HL-60 (cell line): ENCODE measurements at regions not wholly inside any gene's neighbourhood (a gene's known extent, or its start where the extent isn't known, plus 50 kb on each side); places are given as distances from the start of the nearest gene placed in this dataset.

Source experiments
- DNase-seq, 2 experiments: peaks; one replicate each; pipeline ENCODE4 v3.0.0-alpha.2; 2010 to 2020; ENCODE audit warnings: low read depth in 1 of 2, low spot score in 1 of 2
- H3K27ac ChIP-seq: fragments of 250-450 bp; sonication (Bioruptor Pico); replicated peaks from 2 replicates; pipeline ENCODE4 v1.5.1; 2020; ENCODE audit warnings: mild to moderate bottlenecking, moderate library complexity
- H3K27me3 ChIP-seq: fragments of 250-450 bp; sonication (Bioruptor Pico); 2 replicates; pipeline ENCODE4 v1.5.1; 2021; ENCODE audit warnings: mild to moderate bottlenecking, moderate library complexity; ENCODE audit not compliant: insufficient read depth, poor library complexity, severe bottlenecking
- H3K4me3 ChIP-seq: replicated peaks from 2 replicates; pipeline ENCODE4 v1.5.1; 2011; ENCODE audit warnings: mild to moderate bottlenecking, control low read depth, low read length; ENCODE audit not compliant: insufficient read depth
- GABPA ChIP-seq: IDR thresholded peaks from 2 replicates; pipeline ENCODE4 v1.6.1; 2012; ENCODE audit warnings: low read depth
- POLR2AphosphoS5 ChIP-seq: IDR thresholded peaks from 2 replicates; pipeline ENCODE4 v1.6.1; 2012; ENCODE audit warnings: low read depth
- SPI1 ChIP-seq: IDR thresholded peaks from 2 replicates; pipeline ENCODE4 v1.6.1; 2012; ENCODE audit warnings: low read depth, mild to moderate bottlenecking, borderline replicate concordance
- TF ChIP-seq, protein P1 (sequence below): IDR thresholded peaks from 2 replicates; pipeline ENCODE4 v1.6.1; 2012; ENCODE audit warnings: low read depth; ENCODE audit not compliant: insufficient replicate concordance
- TF ChIP-seq, protein P2 (sequence below): IDR thresholded peaks from one replicate; pipeline ENCODE4 v1.5.1; 2011; ENCODE audit warnings: low read length, control low read depth, inconsistent platforms; ENCODE audit not compliant: insufficient read depth

GRCh38 chr15:39061952-39062464 lies 497.4 kb upstream of the RASGRP1 start:
- H3K4me3 ChIP-seq: no peak overlapping the region
- no peak for DNase-seq
- no peak for TF ChIP-seq GABPA
- peaks cover 2% of the 10 kb centered on the region for H3K27me3 ChIP-seq
- H3K27ac ChIP-seq: no peak overlapping the region

DNA sequence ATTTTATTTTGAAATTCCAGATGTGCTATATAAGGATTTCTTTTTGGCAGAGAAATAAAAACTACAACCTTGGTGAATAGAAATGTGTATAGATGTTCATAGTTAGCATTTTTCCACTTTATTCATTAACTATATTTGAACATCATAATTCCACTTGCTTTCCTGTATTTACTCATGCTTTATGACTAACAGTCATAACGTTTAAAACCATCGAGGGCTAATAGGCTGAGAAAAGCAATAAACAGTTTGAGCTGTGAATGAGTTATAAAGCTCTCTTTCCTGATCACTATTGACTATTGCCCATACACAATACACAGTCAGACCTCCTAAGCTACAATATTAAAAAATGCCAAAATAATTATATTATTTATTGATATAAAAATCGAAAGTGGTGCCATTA lies 502.1 kb upstream of the RASGRP1 start:
- H3K4me3 ChIP-seq: no peak overlapping the region
- TF ChIP-seq, protein P1, sequence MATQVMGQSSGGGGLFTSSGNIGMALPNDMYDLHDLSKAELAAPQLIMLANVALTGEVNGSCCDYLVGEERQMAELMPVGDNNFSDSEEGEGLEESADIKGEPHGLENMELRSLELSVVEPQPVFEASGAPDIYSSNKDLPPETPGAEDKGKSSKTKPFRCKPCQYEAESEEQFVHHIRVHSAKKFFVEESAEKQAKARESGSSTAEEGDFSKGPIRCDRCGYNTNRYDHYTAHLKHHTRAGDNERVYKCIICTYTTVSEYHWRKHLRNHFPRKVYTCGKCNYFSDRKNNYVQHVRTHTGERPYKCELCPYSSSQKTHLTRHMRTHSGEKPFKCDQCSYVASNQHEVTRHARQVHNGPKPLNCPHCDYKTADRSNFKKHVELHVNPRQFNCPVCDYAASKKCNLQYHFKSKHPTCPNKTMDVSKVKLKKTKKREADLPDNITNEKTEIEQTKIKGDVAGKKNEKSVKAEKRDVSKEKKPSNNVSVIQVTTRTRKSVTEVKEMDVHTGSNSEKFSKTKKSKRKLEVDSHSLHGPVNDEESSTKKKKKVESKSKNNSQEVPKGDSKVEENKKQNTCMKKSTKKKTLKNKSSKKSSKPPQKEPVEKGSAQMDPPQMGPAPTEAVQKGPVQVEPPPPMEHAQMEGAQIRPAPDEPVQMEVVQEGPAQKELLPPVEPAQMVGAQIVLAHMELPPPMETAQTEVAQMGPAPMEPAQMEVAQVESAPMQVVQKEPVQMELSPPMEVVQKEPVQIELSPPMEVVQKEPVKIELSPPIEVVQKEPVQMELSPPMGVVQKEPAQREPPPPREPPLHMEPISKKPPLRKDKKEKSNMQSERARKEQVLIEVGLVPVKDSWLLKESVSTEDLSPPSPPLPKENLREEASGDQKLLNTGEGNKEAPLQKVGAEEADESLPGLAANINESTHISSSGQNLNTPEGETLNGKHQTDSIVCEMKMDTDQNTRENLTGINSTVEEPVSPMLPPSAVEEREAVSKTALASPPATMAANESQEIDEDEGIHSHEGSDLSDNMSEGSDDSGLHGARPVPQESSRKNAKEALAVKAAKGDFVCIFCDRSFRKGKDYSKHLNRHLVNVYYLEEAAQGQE: no peak
- TF ChIP-seq, protein P2, sequence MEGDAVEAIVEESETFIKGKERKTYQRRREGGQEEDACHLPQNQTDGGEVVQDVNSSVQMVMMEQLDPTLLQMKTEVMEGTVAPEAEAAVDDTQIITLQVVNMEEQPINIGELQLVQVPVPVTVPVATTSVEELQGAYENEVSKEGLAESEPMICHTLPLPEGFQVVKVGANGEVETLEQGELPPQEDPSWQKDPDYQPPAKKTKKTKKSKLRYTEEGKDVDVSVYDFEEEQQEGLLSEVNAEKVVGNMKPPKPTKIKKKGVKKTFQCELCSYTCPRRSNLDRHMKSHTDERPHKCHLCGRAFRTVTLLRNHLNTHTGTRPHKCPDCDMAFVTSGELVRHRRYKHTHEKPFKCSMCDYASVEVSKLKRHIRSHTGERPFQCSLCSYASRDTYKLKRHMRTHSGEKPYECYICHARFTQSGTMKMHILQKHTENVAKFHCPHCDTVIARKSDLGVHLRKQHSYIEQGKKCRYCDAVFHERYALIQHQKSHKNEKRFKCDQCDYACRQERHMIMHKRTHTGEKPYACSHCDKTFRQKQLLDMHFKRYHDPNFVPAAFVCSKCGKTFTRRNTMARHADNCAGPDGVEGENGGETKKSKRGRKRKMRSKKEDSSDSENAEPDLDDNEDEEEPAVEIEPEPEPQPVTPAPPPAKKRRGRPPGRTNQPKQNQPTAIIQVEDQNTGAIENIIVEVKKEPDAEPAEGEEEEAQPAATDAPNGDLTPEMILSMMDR: no peak
- no peak for TF ChIP-seq POLR2AphosphoS5
- no peak for TF ChIP-seq GABPA
- no peak for TF ChIP-seq SPI1
- no peak overlapping the region for H3K27ac ChIP-seq
- peaks cover 2% of the 10 kb centered on the region for H3K27me3 ChIP-seq
- no peak for DNase-seq

GRCh38 chr15:39074341-39074985 lies 506.4 kb upstream of the THBS1 start:
- DNase-seq: no peak
- TF ChIP-seq, protein P2: no peak
- TF ChIP-seq POLR2AphosphoS5 (no peak), SPI1 (no peak), GABPA (no peak)
- TF ChIP-seq, protein P1: no peak
- Histone ChIP-seq H3K27me3 (peaks cover 2% of the 10 kb centered on the region), H3K27ac (no peak overlapping the region), H3K4me3 (no peak overlapping the region)

- Histone ChIP-seq H3K27ac (no peak overlapping the region), H3K4me3 (no peak overlapping the region), H3K27me3 (peaks cover 2% of the 10 kb centered on the region)
- no peak for DNase-seq
- TF ChIP-seq SPI1 (no peak), GABPA (no peak), POLR2AphosphoS5 (no peak)
- TF ChIP-seq, protein P1: no peak
- TF ChIP-seq, protein P2: no peak
Observed at GRCh38 chr15:39075311-39075710, 505.6 kb upstream of the THBS1 start.
